Fibroblast of pulmonary artery (primary cell): ENCODE measurements at regions not wholly inside any gene's neighbourhood (a gene's known extent, or its start where the extent isn't known, plus 50 kb on each side); places are given as distances from the start of the nearest gene placed in this dataset.

ENCODE experiments used
- DNase-seq: peaks from one replicate; pipeline ENCODE4 v3.0.0-alpha.2; 2010; ENCODE audit warnings: low read depth
- H3K4me3 ChIP-seq: replicated peaks from 2 replicates; pipeline ENCODE4 v1.5.1; 2011; ENCODE audit warnings: low read depth, mild to moderate bottlenecking, control low read depth, low read length, moderate library complexity
- TF ChIP-seq, protein P1 (sequence below): IDR thresholded peaks from 2 replicates; pipeline ENCODE4 v1.5.1; 2011; ENCODE audit warnings: mild to moderate bottlenecking, control low read depth, low read length, inconsistent platforms; ENCODE audit errors: missing control alignments

- no peak overlapping the region for H3K4me3 ChIP-seq
- TF ChIP-seq, protein P1, sequence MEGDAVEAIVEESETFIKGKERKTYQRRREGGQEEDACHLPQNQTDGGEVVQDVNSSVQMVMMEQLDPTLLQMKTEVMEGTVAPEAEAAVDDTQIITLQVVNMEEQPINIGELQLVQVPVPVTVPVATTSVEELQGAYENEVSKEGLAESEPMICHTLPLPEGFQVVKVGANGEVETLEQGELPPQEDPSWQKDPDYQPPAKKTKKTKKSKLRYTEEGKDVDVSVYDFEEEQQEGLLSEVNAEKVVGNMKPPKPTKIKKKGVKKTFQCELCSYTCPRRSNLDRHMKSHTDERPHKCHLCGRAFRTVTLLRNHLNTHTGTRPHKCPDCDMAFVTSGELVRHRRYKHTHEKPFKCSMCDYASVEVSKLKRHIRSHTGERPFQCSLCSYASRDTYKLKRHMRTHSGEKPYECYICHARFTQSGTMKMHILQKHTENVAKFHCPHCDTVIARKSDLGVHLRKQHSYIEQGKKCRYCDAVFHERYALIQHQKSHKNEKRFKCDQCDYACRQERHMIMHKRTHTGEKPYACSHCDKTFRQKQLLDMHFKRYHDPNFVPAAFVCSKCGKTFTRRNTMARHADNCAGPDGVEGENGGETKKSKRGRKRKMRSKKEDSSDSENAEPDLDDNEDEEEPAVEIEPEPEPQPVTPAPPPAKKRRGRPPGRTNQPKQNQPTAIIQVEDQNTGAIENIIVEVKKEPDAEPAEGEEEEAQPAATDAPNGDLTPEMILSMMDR = no peak
- DNase-seq = no peak
Measured at GRCh38 chr3:84881288-84881687, 77.5 kb upstream of the CADM2 start.

DNA sequence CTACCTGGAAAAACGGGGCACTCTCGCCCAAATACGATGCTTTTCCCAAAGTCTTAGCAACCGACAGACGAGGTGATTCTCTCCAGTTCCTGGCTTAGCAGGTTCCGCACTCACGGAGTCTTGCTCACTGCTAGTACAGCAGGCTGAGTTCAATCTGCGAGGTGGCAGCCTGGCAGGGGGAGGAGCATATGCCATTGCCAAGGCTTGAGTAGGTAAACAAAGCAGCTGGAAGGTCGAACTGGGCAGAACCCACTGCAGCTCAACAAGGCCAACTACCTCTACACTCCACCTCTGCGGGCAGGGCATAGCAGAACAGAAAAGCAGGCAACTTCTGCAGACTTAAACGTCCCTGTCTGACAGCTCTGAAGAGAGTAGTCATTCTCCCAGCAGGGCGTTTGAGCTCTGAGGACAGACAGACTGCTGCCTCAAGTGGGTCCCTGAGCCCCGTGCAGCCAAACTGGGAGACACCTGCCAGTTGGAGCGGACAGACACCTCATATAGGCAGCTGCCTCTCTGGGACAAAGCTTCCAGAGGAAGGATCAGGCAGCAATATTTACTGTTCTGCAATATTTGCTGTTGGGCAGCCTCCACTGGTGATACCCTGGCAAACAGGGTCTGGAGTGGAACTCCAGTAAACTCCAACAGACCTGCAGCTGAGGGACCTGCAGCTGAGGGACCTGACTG lies 73.4 kb upstream of the CADM2 start:
- no peak overlapping the region for H3K4me3 ChIP-seq
- TF ChIP-seq, protein P1 = no peak
- DNase-seq = no peak

DNA sequence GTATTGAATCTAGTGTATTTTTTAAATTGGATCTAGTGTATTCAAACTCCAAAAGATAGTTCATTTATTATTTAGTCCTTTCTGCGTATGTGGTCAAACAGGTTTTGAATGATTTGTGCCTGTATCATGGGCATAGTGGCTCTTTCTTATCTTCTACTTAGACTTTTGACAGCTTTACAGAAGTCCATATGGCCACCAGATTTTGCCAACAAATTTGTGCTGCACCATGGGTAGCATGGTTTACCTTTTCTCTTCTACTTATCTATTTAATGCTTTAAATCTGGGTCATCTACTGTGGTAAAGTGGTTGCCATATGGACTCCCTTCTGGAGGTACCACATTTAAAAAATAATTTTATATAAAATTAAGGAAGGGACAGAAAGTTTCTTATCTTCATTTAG lies 66.9 kb upstream of the CADM2 start:
- no peak for DNase-seq
- TF ChIP-seq, protein P1 = no peak
- H3K4me3 ChIP-seq = no peak overlapping the region

DNA sequence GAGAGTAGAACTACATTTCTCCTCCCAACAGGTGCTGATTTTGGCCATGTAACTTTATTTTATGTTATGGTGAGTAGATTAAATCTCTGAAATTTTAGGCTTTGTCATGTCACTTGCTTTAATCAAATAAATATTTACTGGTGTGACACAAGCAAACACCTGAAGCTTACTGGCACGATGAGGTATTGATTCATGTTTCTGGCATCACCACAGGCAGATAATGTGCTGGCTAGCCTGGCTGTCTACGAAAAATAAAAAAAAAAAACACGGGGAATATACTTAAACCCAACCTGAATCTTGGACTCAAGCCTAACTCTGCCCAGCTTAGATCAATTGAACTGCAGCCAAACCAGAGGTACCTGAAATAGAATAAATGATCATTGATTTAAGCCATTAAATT lies 65.6 kb upstream of the CADM2 start:
- no peak overlapping the region for H3K4me3 ChIP-seq
- DNase-seq = no peak
- TF ChIP-seq, protein P1 = no peak

- TF ChIP-seq, protein P1 = no peak
- H3K4me3 ChIP-seq = no peak overlapping the region
- DNase-seq = no peak
Measured at GRCh38 chr3:84904212-84904611, 54.6 kb upstream of the CADM2 start.

GRCh38 chr3:84904816-84905555 lies 53.8 kb upstream of the CADM2 start:
- DNase-seq = no peak
- H3K4me3 ChIP-seq = no peak overlapping the region
- TF ChIP-seq, protein P1 = no peak
